ENCODE measurements at regions not wholly inside any gene's neighbourhood (a gene's known extent, or its start where the extent isn't known, plus 50 kb on each side); places are given as distances from the start of the nearest gene placed in this dataset.

GRCh38 chr2:212694398-212694797 is 155.8 kb upstream of the ERBB4 start:
- TF ChIP-seq CTCF (IDR thresholded peaks at IDR 0.05; ENCODE audit: low read length) = no peak
- TF ChIP-seq EZH2 (optimal IDR thresholded peaks at IDR 0.05; ENCODE audit: low read depth, low read length) = no peak
- TF ChIP-seq EZH2phosphoT487 (IDR thresholded peaks at IDR 0.05; ENCODE audit: low read length) = no peak

All from MM.1S (cell line).